ENCODE measurements at regions not wholly inside any gene's neighbourhood (a gene's known extent, or its start where the extent isn't known, plus 50 kb on each side); places are given as distances from the start of the nearest gene placed in this dataset.

GRCh38 chr20:12327205-12327604, 409.5 kb downstream of the BTBD3 start:
- TF ChIP-seq, protein P1, sequence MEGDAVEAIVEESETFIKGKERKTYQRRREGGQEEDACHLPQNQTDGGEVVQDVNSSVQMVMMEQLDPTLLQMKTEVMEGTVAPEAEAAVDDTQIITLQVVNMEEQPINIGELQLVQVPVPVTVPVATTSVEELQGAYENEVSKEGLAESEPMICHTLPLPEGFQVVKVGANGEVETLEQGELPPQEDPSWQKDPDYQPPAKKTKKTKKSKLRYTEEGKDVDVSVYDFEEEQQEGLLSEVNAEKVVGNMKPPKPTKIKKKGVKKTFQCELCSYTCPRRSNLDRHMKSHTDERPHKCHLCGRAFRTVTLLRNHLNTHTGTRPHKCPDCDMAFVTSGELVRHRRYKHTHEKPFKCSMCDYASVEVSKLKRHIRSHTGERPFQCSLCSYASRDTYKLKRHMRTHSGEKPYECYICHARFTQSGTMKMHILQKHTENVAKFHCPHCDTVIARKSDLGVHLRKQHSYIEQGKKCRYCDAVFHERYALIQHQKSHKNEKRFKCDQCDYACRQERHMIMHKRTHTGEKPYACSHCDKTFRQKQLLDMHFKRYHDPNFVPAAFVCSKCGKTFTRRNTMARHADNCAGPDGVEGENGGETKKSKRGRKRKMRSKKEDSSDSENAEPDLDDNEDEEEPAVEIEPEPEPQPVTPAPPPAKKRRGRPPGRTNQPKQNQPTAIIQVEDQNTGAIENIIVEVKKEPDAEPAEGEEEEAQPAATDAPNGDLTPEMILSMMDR (IDR thresholded peaks at IDR 0.05; ENCODE audit: poor library complexity): no peak
- no peak for TF ChIP-seq EZH2phosphoT487 (IDR thresholded peaks at IDR 0.05; ENCODE audit: low read depth, severe bottlenecking, unreplicated experiment)

Data from hepatocyte (in vitro differentiated cells).